Adrenal gland (tissue), 5 donors: ENCODE measurements at regions not wholly inside any gene's neighbourhood (a gene's known extent, or its start where the extent isn't known, plus 50 kb on each side); places are given as distances from the start of the nearest gene placed in this dataset.

ENCODE experiments used
- CTCF ChIP-seq, 6 experiments: fragments of 450-650 bp in 4 of 6; fragments of 200-600 bp in 2 of 6; sonication (generic) in 1 of 6; IDR thresholded peaks; 1 replicate in 5 of 6; 2 replicates in 1 of 6; pipeline versions ENCODE4 v1.5.1 to v1.8.0; 2016 to 2021; ENCODE audit warnings: antibody characterized with exemption in 6 of 6, mild to moderate bottlenecking in 2 of 6, moderate library complexity in 1 of 6
- POLR2A ChIP-seq, 2 donors: fragments of 450-650 bp; IDR thresholded peaks; one replicate each; pipeline ENCODE4 v1.6.1; 2017; ENCODE audit warnings: antibody characterized with exemption in 2 of 2, mild to moderate bottlenecking in 2 of 2, moderate library complexity in 1 of 2
- donor health status: DM: no; HTN: no; CAD: no.

GRCh38 chr15:81981908-81982307 is 63.9 kb downstream of the MEX3B start:
- TF ChIP-seq CTCF (IDR thresholded peaks at IDR 0.05) (no peak), POLR2A (IDR thresholded peaks at IDR 0.05) (no peak)
